Epithelial cell of esophagus (primary cell): ENCODE measurements at regions not wholly inside any gene's neighbourhood (a gene's known extent, or its start where the extent isn't known, plus 50 kb on each side); places are given as distances from the start of the nearest gene placed in this dataset.

ENCODE experiments used
- DNase-seq: peaks from one replicate; pipeline ENCODE4 v3.0.0; 2010; ENCODE audit warnings: low read depth
- H3K4me3 ChIP-seq: 2 replicates; pipeline ENCODE4 v1.5.1; 2011; ENCODE audit warnings: mild to moderate bottlenecking, low read length, control low read depth
- CTCF ChIP-seq: IDR thresholded peaks from 2 replicates; pipeline ENCODE4 v1.5.1; 2011; ENCODE audit warnings: low read depth, mild to moderate bottlenecking, low read length, control low read depth, inconsistent platforms; ENCODE audit not compliant: insufficient read depth; ENCODE audit errors: missing control alignments

GRCh38 chr4:138800421-138800820, 215.2 kb upstream of the NOCT start:
- H3K4me3 ChIP-seq = no peak overlapping the region
- DNase-seq = no peak
- no peak for TF ChIP-seq CTCF

GRCh38 chr4:138798404-138798803, 217.2 kb upstream of the NOCT start:
- no peak for DNase-seq
- H3K4me3 ChIP-seq = no peak overlapping the region
- TF ChIP-seq CTCF = no peak

GRCh38 chr4:138797646-138798045, 217.9 kb upstream of the NOCT start:
- no peak overlapping the region for H3K4me3 ChIP-seq
- no peak for TF ChIP-seq CTCF
- no peak for DNase-seq

- DNase-seq = no peak
- no peak for TF ChIP-seq CTCF
- no peak overlapping the region for H3K4me3 ChIP-seq
These were observed 218.8 kb upstream of the NOCT start for GRCh38 chr4:138796761-138797160.

GRCh38 chr4:138790706-138791340, 224.8 kb upstream of the NOCT start:
- TF ChIP-seq CTCF = no peak
- DNase-seq = no peak
- no peak overlapping the region for H3K4me3 ChIP-seq

- TF ChIP-seq CTCF = no peak
- H3K4me3 ChIP-seq = no peak overlapping the region
- DNase-seq = no peak
These were observed 225.8 kb upstream of the NOCT start for GRCh38 chr4:138789796-138790195.

GRCh38 chr4:138788857-138789256, 226.7 kb upstream of the NOCT start:
- H3K4me3 ChIP-seq = no peak overlapping the region
- TF ChIP-seq CTCF = no peak
- no peak for DNase-seq
